HepG2 (cell line): ENCODE measurements at regions not wholly inside any gene's neighbourhood (a gene's known extent, or its start where the extent isn't known, plus 50 kb on each side); places are given as distances from the start of the nearest gene placed in this dataset.

Experiments
- HMG20B ChIP-seq: conservative IDR thresholded peaks from 2 replicates; pipeline ENCODE4 v1.6.1; 2016; ENCODE audit warnings: missing genetic modification reagents, missing compliant biosample characterization
- MED13 ChIP-seq: sonication (generic); formaldehyde crosslinking; IDR thresholded peaks from 2 replicates; pipeline ENCODE4 v1.5.0; 2020; ENCODE audit warnings: missing genetic modification reagents
- NFRKB ChIP-seq: fragments of 450-650 bp; IDR thresholded peaks from 2 replicates; pipeline ENCODE4 v1.6.1; 2017
- PRDM15 ChIP-seq: sonication (generic); formaldehyde crosslinking; IDR thresholded peaks from 2 replicates; pipeline ENCODE4 v1.4.0; 2020; ENCODE audit warnings: missing genetic modification reagents
- XBP1 ChIP-seq: sonication (generic); formaldehyde crosslinking; IDR thresholded peaks from 2 replicates; pipeline ENCODE4 v1.5.0; 2020; ENCODE audit warnings: missing genetic modification reagents
- ZBTB33 ChIP-seq: sonication (generic); formaldehyde crosslinking; IDR thresholded peaks from 2 replicates; pipeline ENCODE4 v1.4.0; 2020; ENCODE audit warnings: missing genetic modification reagents
- ZFP36L1 ChIP-seq: sonication (generic); formaldehyde crosslinking; IDR thresholded peaks from 2 replicates; pipeline ENCODE4 v1.8.0; 2022; ENCODE audit warnings: mild to moderate bottlenecking, missing genetic modification reagents, moderate library complexity
- ZNF205 ChIP-seq: IDR thresholded peaks from 2 replicates; pipeline ENCODE4 v1.6.1; 2018; ENCODE audit warnings: missing biosample characterization, missing genetic modification reagents
- ZNF292 ChIP-seq: sonication (generic); formaldehyde crosslinking; IDR thresholded peaks from 2 replicates; pipeline ENCODE4 v1.8.1; 2022; ENCODE audit warnings: mild to moderate bottlenecking, low read depth, missing genetic modification reagents, borderline replicate concordance
- ZNF318 ChIP-seq: sonication (generic); formaldehyde crosslinking; IDR thresholded peaks from 2 replicates; pipeline ENCODE4 v1.4.0; 2020; ENCODE audit warnings: mild to moderate bottlenecking, missing genetic modification reagents
- ZNF333 ChIP-seq: sonication (generic); formaldehyde crosslinking; IDR thresholded peaks from 2 replicates; pipeline ENCODE4 v1.4.0; 2020; ENCODE audit warnings: mild to moderate bottlenecking, missing genetic modification reagents, borderline replicate concordance
- ZNF383 ChIP-seq: sonication (generic); formaldehyde crosslinking; IDR thresholded peaks from 2 replicates; pipeline ENCODE4 v1.4.0; 2020; ENCODE audit warnings: missing genetic modification reagents, mild to moderate bottlenecking, borderline replicate concordance

- TF ChIP-seq PRDM15 (CRISPR knock-in tag) (no peak), HMG20B (CRISPR knock-in tag) (no peak), XBP1 (CRISPR knock-in tag) (no peak), ZNF318 (no peak), ZNF205 (no peak), MED13 (CRISPR knock-in tag) (no peak), ZNF383 (no peak), ZFP36L1 (CRISPR knock-in tag) (no peak), NFRKB (no peak), ZNF292 (CRISPR knock-in tag) (no peak), ZNF333 (CRISPR knock-in tag) (no peak), ZBTB33 (CRISPR knock-in tag) (no peak)
These were observed 1150.2 kb upstream of the PCDH9 start (continued) for GRCh38 chr13:68380041-68380973.
